Peyer's patch (tissue), 4 donors: ENCODE measurements at regions not wholly inside any gene's neighbourhood (a gene's known extent, or its start where the extent isn't known, plus 50 kb on each side); places are given as distances from the start of the nearest gene placed in this dataset.

Experiments used
- POLR2A ChIP-seq, 2 donors: fragments of 450-650 bp; IDR thresholded peaks; one replicate each; pipeline ENCODE4 v1.5.1; 2017; ENCODE audit warnings: antibody characterized with exemption in 2 of 2, mild to moderate bottlenecking in 2 of 2, moderate library complexity in 2 of 2
- TF ChIP-seq, protein P1 (sequence below), 6 experiments: fragments of 450-650 bp in 4 of 6; fragments of 200-600 bp in 2 of 6; sonication (generic) in 1 of 6; IDR thresholded peaks; one replicate each; pipeline ENCODE4 v1.5.1; 2017 to 2019; ENCODE audit warnings: antibody characterized with exemption in 6 of 6, mild to moderate bottlenecking in 3 of 6, moderate library complexity in 1 of 6

DNA sequence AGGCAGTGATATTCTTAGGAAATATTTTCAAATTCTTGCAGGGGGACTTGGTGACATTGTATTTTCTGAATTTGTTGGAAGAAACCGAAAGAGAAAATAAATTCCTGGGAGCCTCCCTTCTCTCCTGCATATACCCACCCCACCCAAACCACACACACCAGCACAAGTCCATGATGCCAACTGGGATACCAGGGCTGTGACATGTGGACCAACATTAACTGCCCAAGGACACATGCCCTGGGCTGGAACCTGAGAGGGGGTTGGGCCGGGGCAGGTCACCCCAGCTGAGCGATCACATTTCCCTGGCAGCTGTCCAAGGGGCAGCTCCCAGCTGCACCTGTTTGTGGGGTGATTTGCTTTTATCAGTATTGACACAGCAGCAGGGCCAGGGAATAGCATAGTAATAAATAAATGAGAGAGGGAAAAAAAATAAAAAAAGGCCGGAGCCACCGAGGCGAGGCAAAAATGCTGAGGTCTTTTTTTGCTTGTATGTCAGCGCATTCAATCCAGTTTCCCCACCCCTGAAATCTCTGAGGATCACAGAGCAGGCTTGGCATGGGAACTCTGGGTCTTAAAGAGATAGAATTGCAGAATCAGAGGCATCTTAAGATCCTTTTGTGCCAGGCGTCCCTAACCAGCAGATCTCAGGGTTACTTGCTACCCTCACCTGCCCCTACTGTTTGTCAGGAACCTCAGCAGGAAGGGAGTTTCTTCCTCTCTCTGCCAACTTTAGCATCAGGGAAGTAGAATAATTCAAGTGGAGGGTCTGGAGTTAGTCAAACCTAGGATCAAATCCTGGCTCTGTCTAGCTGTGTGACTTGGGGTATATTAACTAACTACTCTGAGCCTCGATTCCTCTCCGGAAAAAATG lies 66.5 kb upstream of the PIM1 start:
- TF ChIP-seq, protein P1, sequence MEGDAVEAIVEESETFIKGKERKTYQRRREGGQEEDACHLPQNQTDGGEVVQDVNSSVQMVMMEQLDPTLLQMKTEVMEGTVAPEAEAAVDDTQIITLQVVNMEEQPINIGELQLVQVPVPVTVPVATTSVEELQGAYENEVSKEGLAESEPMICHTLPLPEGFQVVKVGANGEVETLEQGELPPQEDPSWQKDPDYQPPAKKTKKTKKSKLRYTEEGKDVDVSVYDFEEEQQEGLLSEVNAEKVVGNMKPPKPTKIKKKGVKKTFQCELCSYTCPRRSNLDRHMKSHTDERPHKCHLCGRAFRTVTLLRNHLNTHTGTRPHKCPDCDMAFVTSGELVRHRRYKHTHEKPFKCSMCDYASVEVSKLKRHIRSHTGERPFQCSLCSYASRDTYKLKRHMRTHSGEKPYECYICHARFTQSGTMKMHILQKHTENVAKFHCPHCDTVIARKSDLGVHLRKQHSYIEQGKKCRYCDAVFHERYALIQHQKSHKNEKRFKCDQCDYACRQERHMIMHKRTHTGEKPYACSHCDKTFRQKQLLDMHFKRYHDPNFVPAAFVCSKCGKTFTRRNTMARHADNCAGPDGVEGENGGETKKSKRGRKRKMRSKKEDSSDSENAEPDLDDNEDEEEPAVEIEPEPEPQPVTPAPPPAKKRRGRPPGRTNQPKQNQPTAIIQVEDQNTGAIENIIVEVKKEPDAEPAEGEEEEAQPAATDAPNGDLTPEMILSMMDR (IDR thresholded peaks at IDR 0.05), result peak in 1 of 6 experiments; percentile 2
- peak in 1 of 2 donors; percentile 35 for TF ChIP-seq POLR2A (IDR thresholded peaks at IDR 0.05)
